H1 (cell line): ENCODE measurements at regions not wholly inside any gene's neighbourhood (a gene's known extent, or its start where the extent isn't known, plus 50 kb on each side); places are given as distances from the start of the nearest gene placed in this dataset.

Experiments
- CTCF ChIA-PET: fragments of 300-600 bp; sonication (Branson Sonifier 250); formaldehyde crosslinking; loops from one replicate; lab custom pipeline; 2021; ENCODE audit not compliant: partially characterized antibody; lab: Charles Lee
- POLR2A ChIA-PET: fragments of 300-600 bp; sonication (Branson Sonifier 250); formaldehyde crosslinking; loops from one replicate; lab custom pipeline; 2021; ENCODE audit warnings: inconsistent platforms; ENCODE audit not compliant: partially characterized antibody; lab: Charles Lee
- DNase-seq, 2 experiments: peaks; one replicate each; pipeline versions ENCODE4 v3.0.0 to v3.0.0-alpha.2; 2010 to 2022; ENCODE audit warnings: low spot score in 2 of 2, low read depth in 1 of 2, mixed read lengths in 1 of 2
- FAIRE-seq: peaks from 2 replicates; lab custom pipeline; 2011; peaks lifted over from hg19 to GRCh38; lab: Jason Lieb, UNC
- H2AFZ ChIP-seq: 2 replicates; pipeline ENCODE4 v1.8.1; 2012; ENCODE audit warnings: low read length, inconsistent platforms
- H2AK5ac ChIP-seq: 2 replicates; pipeline ENCODE4 v1.6.1; 2013; ENCODE audit warnings: low read depth, low read length
- H2BK120ac ChIP-seq: replicated peaks from 2 replicates; pipeline ENCODE3; 2013; ENCODE audit warnings: low read depth, low read length, inconsistent platforms
- H2BK12ac ChIP-seq: 2 replicates; pipeline ENCODE4 v1.6.1; 2013; ENCODE audit warnings: low read depth, low read length
- H2BK15ac ChIP-seq: 2 replicates; pipeline ENCODE4 v1.6.1; 2013; ENCODE audit warnings: low read length
- H2BK20ac ChIP-seq: 2 replicates; pipeline ENCODE4 v1.6.1; 2013; ENCODE audit warnings: low read length
- H2BK5ac ChIP-seq: 2 replicates; pipeline ENCODE4 v1.6.1; 2013; ENCODE audit warnings: low read depth, low read length
- H3K14ac ChIP-seq: 2 replicates; pipeline ENCODE4 v1.6.1; 2013; ENCODE audit warnings: inconsistent platforms; ENCODE audit not compliant: insufficient read length
- H3K18ac ChIP-seq: 2 replicates; pipeline ENCODE4 v1.6.1; 2013; ENCODE audit warnings: low read length; ENCODE audit errors: extremely low read depth
- H3K23ac ChIP-seq: 2 replicates; pipeline ENCODE4 v1.6.1; 2013; ENCODE audit warnings: inconsistent platforms; ENCODE audit not compliant: insufficient read length
- H3K23me2 ChIP-seq: 2 replicates; pipeline ENCODE4 v1.6.1; 2013; ENCODE audit warnings: low read depth, low read length
- H3K27ac ChIP-seq: 2 replicates; pipeline ENCODE4 v1.6.1; 2011; ENCODE audit warnings: low read depth, low read length, inconsistent platforms
- H3K27me3 ChIP-seq, 4 experiments: replicated peaks in 1 of 4; 1 replicate in 1 of 4; 2 replicates in 3 of 4; pipeline versions ENCODE4 v1.6.1 to v1.8.1; 2011 to 2013; ENCODE audit warnings: low read length in 3 of 4, mild to moderate bottlenecking in 3 of 4, inconsistent platforms in 2 of 4, mixed read lengths in 2 of 4, moderate library complexity in 1 of 4; ENCODE audit not compliant: control insufficient read depth in 3 of 4, insufficient read depth in 3 of 4; ENCODE audit errors: extremely low read depth in 1 of 4
- H3K36me3 ChIP-seq, 4 experiments: 2 replicates each; pipeline versions ENCODE4 v1.6.1 to v1.8.1; 2011 to 2013; ENCODE audit warnings: mild to moderate bottlenecking in 4 of 4, low read length in 3 of 4, moderate library complexity in 2 of 4, control low read depth in 1 of 4, inconsistent platforms in 1 of 4; ENCODE audit not compliant: insufficient read depth in 4 of 4, control insufficient read depth in 2 of 4
- H3K4ac ChIP-seq: replicated peaks from 2 replicates; pipeline ENCODE3; 2013; ENCODE audit warnings: low read length, low read depth, mixed read lengths, inconsistent platforms; ENCODE audit not compliant: insufficient read length
- H3K4me1 ChIP-seq, 4 experiments: replicated peaks in 1 of 4; 1 replicate in 1 of 4; 2 replicates in 3 of 4; pipeline versions ENCODE4 v1.6.1 to v1.8.1; 2011 to 2013; ENCODE audit warnings: low read length in 3 of 4, inconsistent platforms in 2 of 4, mixed read lengths in 1 of 4; ENCODE audit not compliant: insufficient read depth in 4 of 4, control insufficient read depth in 3 of 4
- H3K4me2 ChIP-seq, 2 experiments: 2 replicates each; pipeline versions ENCODE4 v1.6.1 to v1.8.1; 2011 to 2013; ENCODE audit warnings: low read depth in 2 of 2, low read length in 2 of 2, control low read depth in 1 of 2, inconsistent platforms in 1 of 2, mild to moderate bottlenecking in 1 of 2; ENCODE audit not compliant: insufficient read depth in 1 of 2
- H3K4me3 ChIP-seq, 4 experiments: fragments of 200-600, 300-600 bp in 1 of 4; sonication (generic), shearing (Covaris generic), sonication (Bioruptor Twin) in 1 of 4; 2 replicates each; pipeline versions ENCODE4 v1.5.1 to v1.8.1; 2011 to 2016; ENCODE audit warnings: low read length in 4 of 4, low read depth in 3 of 4, control low read depth in 2 of 4, inconsistent platforms in 2 of 4, mild to moderate bottlenecking in 2 of 4, mixed read lengths in 1 of 4, moderate library complexity in 1 of 4; ENCODE audit not compliant: insufficient read depth in 2 of 4; ENCODE audit errors: extremely low read depth in 1 of 4
- H3K56ac ChIP-seq: replicated peaks from 2 replicates; pipeline ENCODE3; 2013; ENCODE audit warnings: low read depth, mild to moderate bottlenecking, mixed read lengths, low read length, inconsistent platforms; ENCODE audit not compliant: insufficient read length
- H3K79me1 ChIP-seq: 2 replicates; pipeline ENCODE4 v1.6.1; 2013; ENCODE audit warnings: low read depth, low read length, control low read depth
- H3K79me2 ChIP-seq, 2 experiments: 2 replicates each; pipeline versions ENCODE4 v1.6.1 to v1.8.1; 2012 to 2013; ENCODE audit warnings: low read length in 2 of 2, mild to moderate bottlenecking in 2 of 2, inconsistent platforms in 1 of 2; ENCODE audit not compliant: insufficient read depth in 2 of 2, control insufficient read depth in 1 of 2
- H3K9ac ChIP-seq, 4 experiments: replicated peaks in 1 of 4; 1 replicate in 1 of 4; 2 replicates in 3 of 4; pipeline versions ENCODE4 v1.6.1 to v1.8.1; 2011 to 2013; ENCODE audit warnings: low read depth in 3 of 4, low read length in 3 of 4, control low read depth in 2 of 4, mild to moderate bottlenecking in 2 of 4, moderate library complexity in 2 of 4, inconsistent platforms in 1 of 4; ENCODE audit errors: extremely low read depth in 1 of 4
- H3K9me3 ChIP-seq, 2 experiments: 2 replicates each; pipeline versions ENCODE4 v1.6.1 to v1.8.1; 2012 to 2013; ENCODE audit warnings: mild to moderate bottlenecking in 2 of 2, moderate library complexity in 2 of 2, control low read depth in 1 of 2, inconsistent platforms in 1 of 2, low read depth in 1 of 2, low read length in 1 of 2, mixed read lengths in 1 of 2; ENCODE audit not compliant: insufficient read depth in 2 of 2
- H4K20me1 ChIP-seq, 2 experiments: replicated peaks in 1 of 2; 2 replicates each; pipeline versions ENCODE3 to v1.8.1; 2011 to 2013; ENCODE audit warnings: inconsistent platforms in 2 of 2, low read length in 2 of 2, mild to moderate bottlenecking in 1 of 2; ENCODE audit not compliant: insufficient read depth in 2 of 2, control insufficient read depth in 1 of 2
- H4K5ac ChIP-seq: 2 replicates; pipeline ENCODE4 v1.6.1; 2013; ENCODE audit warnings: low read length, low read depth, mixed read lengths, inconsistent platforms; ENCODE audit not compliant: insufficient read length
- H4K8ac ChIP-seq: 2 replicates; pipeline ENCODE4 v1.8.0; 2013; ENCODE audit warnings: mild to moderate bottlenecking, moderate library complexity, low read length, inconsistent platforms; ENCODE audit not compliant: insufficient read depth; ENCODE audit errors: extremely low read depth
- H4K91ac ChIP-seq: replicated peaks from 2 replicates; pipeline ENCODE3; 2013; ENCODE audit warnings: low read length, mixed read lengths, inconsistent platforms; ENCODE audit not compliant: insufficient read length
- CEBPB ChIP-seq: IDR thresholded peaks from 2 replicates; pipeline ENCODE4 v1.6.1; 2012; ENCODE audit warnings: low read depth, low read length
- JUND ChIP-seq: IDR thresholded peaks from 2 replicates; pipeline ENCODE4 v1.6.1; 2011; ENCODE audit warnings: mild to moderate bottlenecking, improper control_type of control experiment, low read length
- KDM1A ChIP-seq: fragments of 200-600, 300-600 bp; sonication (generic); IDR thresholded peaks from 2 replicates; pipeline ENCODE4 v1.7.1; 2016; ENCODE audit warnings: mild to moderate bottlenecking, low read length, borderline replicate concordance
- KDM4A ChIP-seq: IDR thresholded peaks from one replicate; pipeline ENCODE4 v1.7.1; 2012; ENCODE audit warnings: low read depth, mild to moderate bottlenecking, moderate library complexity, low read length, inconsistent platforms; ENCODE audit not compliant: severe bottlenecking
- NRF1 ChIP-seq: IDR thresholded peaks from 2 replicates; pipeline ENCODE4 v1.6.1; 2011; ENCODE audit warnings: mild to moderate bottlenecking, low read depth, low read length, improper control_type of control experiment
- POLR2A ChIP-seq, 2 experiments: IDR thresholded peaks; 1 replicate in 1 of 2; 2 replicates in 1 of 2; pipeline ENCODE4 v1.6.1; 2011; ENCODE audit warnings: low read depth in 2 of 2, low read length in 2 of 2, mild to moderate bottlenecking in 2 of 2; ENCODE audit errors: control extremely low read depth in 1 of 2
- SIX5 ChIP-seq: IDR thresholded peaks from 2 replicates; pipeline ENCODE4 v1.6.1; 2011; ENCODE audit warnings: mild to moderate bottlenecking, low read depth, low read length
- WGBS, 2 experiments: shearing (Covaris generic) in 1 of 2; methylation state at CpG; one replicate each; pipeline versions ENCODE4 v1.1.6 to v1.1.7; 2013 to 2015; ENCODE audit warnings: low lambda C conversion rate in 2 of 2, mixed read lengths in 2 of 2, inconsistent platforms in 1 of 2, low coverage in 1 of 2, missing lambda C conversion rate in 1 of 2; ENCODE audit not compliant: insufficient replicate concordance in 2 of 2, insufficient coverage in 1 of 2, insufficient read length in 1 of 2; ENCODE audit errors: extremely low coverage in 1 of 2, missing lambda C conversion rate in 1 of 2; 5-methylcytosine and 5-hydroxymethylcytosine counted together
- TF ChIP-seq, protein P1 (sequence below): IDR thresholded peaks from 2 replicates; pipeline ENCODE4 v1.6.1; 2012; ENCODE audit warnings: inconsistent platforms

DNA sequence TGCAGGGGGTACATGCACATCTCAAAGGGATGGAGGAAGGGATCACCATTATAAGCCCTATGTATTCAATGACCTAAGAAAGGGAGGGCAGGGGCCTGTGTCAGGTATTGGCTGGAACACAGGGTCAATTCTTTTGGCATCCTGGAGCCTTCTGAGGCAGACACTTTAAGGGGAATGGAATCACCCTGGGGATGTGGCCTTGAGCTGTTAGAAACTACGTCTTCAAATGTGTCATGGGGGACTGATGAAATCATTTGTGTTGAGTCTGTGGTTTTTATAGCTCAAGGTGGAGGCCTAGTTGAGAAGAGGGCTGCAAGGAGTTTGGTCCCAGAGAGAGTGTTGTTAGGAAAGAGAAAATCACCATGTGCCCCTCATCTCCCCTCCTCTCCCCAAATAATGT lies 206.1 kb upstream of the CELF2 start:
- Histone ChIP-seq H3K14ac (no peak overlapping the region), H2BK15ac (no peak overlapping the region), H4K20me1 (no peaks in the 10 kb centered on the region), H3K79me2 (no peaks in the 10 kb centered on the region), H2AFZ (no peak overlapping the region), H3K4me3 (no peak overlapping the region), H3K23ac (no peak overlapping the region), H3K79me1 (no peaks in the 10 kb centered on the region), H2BK120ac (no peak overlapping the region), H2BK5ac (no peak overlapping the region), H2BK20ac (no peak overlapping the region), H3K36me3 (no peaks in the 10 kb centered on the region), H3K27ac (no peak overlapping the region), H3K4me2 (no peak overlapping the region), H2BK12ac (no peak overlapping the region), H3K27me3 (peaks cover 0 to 1% (median 0%) of the 10 kb centered on the region in 4 experiments; a peak in 1 of 7 replicates), H2AK5ac (no peak overlapping the region), H3K9ac (no peak overlapping the region), H4K91ac (no peak overlapping the region), H4K8ac (no peak overlapping the region), H4K5ac (no peak overlapping the region), H3K9me3 (no peaks in the 10 kb centered on the region), H3K4ac (no peak overlapping the region), H3K23me2 (no peaks in the 10 kb centered on the region), H3K56ac (no peak overlapping the region), H3K4me1 (no peaks in the 10 kb centered on the region), H3K18ac (no peak overlapping the region)
- TF ChIP-seq KDM1A (no peak), SIX5 (no peak), CEBPB (no peak), JUND (no peak), POLR2A (IDR thresholded peaks at IDR 0.05; ENCODE audit: control extremely low read depth in 1 of 2, low read depth in 2 of 2, low read length in 2 of 2) (no peak), KDM4A (no peak), NRF1 (no peak)
- TF ChIP-seq, protein P1, sequence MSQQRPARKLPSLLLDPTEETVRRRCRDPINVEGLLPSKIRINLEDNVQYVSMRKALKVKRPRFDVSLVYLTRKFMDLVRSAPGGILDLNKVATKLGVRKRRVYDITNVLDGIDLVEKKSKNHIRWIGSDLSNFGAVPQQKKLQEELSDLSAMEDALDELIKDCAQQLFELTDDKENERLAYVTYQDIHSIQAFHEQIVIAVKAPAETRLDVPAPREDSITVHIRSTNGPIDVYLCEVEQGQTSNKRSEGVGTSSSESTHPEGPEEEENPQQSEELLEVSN: no peak
- no peak for FAIRE-seq
- 92% methylated on average over 1 of the region's 1 CpG; no CpG with 5 or more reads in 1 of the 2 experiments for WGBS, 2 experiments
- no peak for DNase-seq
- POLR2A ChIA-PET: no interaction called here
- CTCF ChIA-PET: interaction anchor here (0.7 kb wide), 1 partner anchor 189 kb away, joined by 3 read pairs; no protein-coding TSS in a partner anchor
